Esophagus squamous epithelium (tissue), 4 donors: ENCODE measurements at regions not wholly inside any gene's neighbourhood (a gene's known extent, or its start where the extent isn't known, plus 50 kb on each side); places are given as distances from the start of the nearest gene placed in this dataset.

Experiments used
- POLR2A ChIP-seq, 4 donors: fragments of 450-650 bp; IDR thresholded peaks; one replicate each; pipeline ENCODE4 v1.6.1; 2017; ENCODE audit warnings: antibody characterized with exemption in 4 of 4, mild to moderate bottlenecking in 4 of 4, moderate library complexity in 3 of 4
- TF ChIP-seq, protein P1 (sequence below), 6 experiments: fragments of 450-650 bp in 4 of 6; fragments of 200-600 bp in 2 of 6; sonication (generic) in 2 of 6; IDR thresholded peaks; one replicate each; pipeline ENCODE4 v1.5.1; 2016 to 2019; ENCODE audit warnings: antibody characterized with exemption in 6 of 6, mild to moderate bottlenecking in 4 of 6, moderate library complexity in 4 of 6

- TF ChIP-seq, protein P1, sequence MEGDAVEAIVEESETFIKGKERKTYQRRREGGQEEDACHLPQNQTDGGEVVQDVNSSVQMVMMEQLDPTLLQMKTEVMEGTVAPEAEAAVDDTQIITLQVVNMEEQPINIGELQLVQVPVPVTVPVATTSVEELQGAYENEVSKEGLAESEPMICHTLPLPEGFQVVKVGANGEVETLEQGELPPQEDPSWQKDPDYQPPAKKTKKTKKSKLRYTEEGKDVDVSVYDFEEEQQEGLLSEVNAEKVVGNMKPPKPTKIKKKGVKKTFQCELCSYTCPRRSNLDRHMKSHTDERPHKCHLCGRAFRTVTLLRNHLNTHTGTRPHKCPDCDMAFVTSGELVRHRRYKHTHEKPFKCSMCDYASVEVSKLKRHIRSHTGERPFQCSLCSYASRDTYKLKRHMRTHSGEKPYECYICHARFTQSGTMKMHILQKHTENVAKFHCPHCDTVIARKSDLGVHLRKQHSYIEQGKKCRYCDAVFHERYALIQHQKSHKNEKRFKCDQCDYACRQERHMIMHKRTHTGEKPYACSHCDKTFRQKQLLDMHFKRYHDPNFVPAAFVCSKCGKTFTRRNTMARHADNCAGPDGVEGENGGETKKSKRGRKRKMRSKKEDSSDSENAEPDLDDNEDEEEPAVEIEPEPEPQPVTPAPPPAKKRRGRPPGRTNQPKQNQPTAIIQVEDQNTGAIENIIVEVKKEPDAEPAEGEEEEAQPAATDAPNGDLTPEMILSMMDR (IDR thresholded peaks at IDR 0.05), result peak; percentile 95 to 100 (median 100)
- no peak for TF ChIP-seq POLR2A (IDR thresholded peaks at IDR 0.05)
Measured at GRCh38 chr18:47748847-47749599, 181.4 kb downstream of the SMAD2 start.
